HG03432 (cell line): ENCODE measurements at regions not wholly inside any gene's neighbourhood (a gene's known extent, or its start where the extent isn't known, plus 50 kb on each side); places are given as distances from the start of the nearest gene placed in this dataset.
A peak's percentile ranks its signal among the peaks of the same experiment; 100 is the strongest.

Experiments used
- ATAC-seq: cut with Tn5 transposase; IDR thresholded peaks from one replicate; pipeline ENCODE4 v1.9.1; 2021; ENCODE audit warnings: mild to moderate bottlenecking, moderate library complexity; ENCODE audit not compliant: unreplicated experiment

DNA sequence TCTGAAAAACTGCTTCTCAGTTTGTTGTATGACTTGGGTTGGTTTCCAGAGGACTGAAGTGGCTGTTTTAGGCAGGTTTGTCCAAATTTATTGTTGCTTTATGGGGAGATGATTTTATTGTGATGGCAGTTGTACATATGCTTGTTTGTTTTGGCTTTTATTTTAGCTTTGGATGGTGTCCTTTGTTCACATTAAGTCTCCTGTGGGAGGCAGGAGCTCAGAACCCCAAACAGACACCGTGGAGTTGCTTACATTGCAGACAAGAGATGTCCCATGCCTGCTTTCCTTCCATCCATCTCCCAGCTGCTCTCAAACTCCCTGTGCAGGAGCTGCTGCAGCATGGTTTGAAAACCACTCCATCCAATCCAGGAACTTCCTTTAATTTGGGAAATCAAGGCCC lies 414.7 kb downstream of the LPIN1 start:
- ATAC-seq, result no peak

DNA sequence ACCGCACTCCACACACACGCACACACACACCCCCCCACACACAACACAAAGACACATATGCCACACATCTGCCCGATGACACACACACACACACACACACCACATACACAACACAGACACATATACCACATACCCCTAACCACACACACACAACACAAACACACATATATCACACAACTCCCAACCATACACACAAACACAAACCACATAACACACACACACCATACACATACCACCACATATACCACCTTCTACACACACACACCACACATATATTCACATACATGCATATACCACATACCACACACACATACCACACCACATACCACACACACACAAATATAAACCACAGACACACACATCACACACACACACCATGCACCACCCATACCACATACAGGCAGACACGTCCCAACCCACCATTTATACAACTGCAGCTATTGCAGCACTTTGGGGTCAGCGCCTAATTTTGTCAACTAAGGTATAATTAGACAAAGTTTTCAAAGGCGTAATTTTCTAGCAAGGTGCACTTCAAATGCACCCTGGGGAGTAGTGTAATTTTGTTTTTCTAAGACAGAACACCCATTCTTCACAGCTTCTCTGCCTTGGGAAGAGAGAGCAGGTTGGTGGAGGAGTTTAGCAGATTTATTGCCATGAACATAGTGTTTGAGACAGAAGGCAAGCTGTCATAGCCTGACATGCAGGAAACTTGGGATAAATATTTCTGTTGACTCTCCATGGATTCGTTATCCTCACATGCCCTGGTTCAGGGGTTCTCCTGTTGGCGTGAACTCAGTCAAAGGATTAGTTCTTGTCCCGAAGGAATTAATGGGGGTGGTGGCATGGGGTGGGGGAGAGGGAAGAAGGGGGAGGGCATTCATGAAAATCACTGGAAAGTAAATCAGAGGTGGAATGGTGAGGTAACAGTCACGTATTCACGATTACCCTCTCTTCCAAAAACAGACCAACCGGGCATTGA lies 416.1 kb downstream of the LPIN1 start:
- ATAC-seq, result no peak

DNA sequence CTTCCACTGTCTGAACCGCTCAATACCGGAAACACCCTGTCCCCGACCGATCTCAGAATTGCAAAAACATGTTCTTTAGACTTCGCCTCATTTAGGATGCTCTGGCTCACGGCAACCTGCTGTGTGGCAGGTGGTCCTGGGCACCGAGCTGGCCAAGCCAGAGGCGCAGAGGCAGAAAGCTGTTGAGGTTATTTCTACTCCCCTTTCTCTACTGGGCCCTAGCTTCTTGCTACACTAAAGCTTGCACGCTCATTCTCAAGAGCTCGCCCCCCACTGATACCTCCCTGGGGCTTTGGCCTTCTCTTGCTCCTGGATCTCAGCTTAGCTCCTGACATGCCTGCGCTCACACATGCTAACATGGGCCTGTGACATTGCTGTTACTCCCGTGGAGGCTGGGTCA lies 417.4 kb downstream of the LPIN1 start:
- ATAC-seq, result no peak

- no peak for ATAC-seq
Observed at GRCh38 chr2:12164689-12165088, 418.3 kb downstream of the LPIN1 start.

- no peak for ATAC-seq
Observed at GRCh38 chr2:12167525-12168317, 421.3 kb downstream of the LPIN1 start.

DNA sequence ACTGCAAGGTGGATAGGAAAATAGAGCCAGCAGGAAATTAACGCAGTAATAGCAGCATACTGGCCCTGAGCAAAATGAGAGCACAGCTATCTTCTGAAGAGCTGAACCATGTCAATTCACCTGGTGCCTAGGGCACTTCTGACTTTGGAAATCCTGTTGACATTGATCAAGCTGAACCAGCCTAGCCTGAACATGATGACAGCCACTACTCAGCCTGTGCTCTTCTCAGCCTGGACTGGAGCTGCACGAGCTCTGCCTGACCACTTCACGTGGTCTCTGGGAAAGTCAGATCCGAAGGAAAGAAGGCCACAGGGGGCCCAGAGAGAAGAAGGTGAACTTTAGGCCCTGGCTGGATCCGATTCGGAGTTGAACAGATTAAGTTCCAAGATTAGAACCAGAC lies 421.9 kb downstream of the LPIN1 start:
- no peak for ATAC-seq

GRCh38 chr2:12168791-12169388 lies 422.5 kb downstream of the LPIN1 start:
- peak; percentile 61 for ATAC-seq

- ATAC-seq, result no peak
Observed at GRCh38 chr2:12169721-12170120, 423.3 kb downstream of the LPIN1 start.

DNA sequence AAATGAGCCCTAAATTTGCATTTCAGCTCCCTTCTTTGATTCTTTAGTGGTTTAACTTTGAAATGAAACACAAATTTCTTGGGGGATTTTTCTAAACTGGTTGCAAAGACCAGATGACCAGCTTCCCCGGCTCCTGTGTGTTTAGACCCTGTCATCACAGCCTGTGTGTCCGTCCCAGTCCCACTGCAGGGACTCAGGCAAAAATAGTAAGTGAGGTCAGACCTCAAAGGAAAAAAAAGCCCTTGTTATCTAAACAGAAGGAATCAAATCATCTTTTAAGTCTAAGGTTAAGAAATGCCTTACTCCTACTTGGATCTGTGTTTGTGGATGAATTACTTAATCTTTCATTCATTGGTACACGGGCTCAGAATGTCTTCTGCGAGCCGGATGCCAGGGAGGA lies 423.7 kb downstream of the LPIN1 start:
- no peak for ATAC-seq

DNA sequence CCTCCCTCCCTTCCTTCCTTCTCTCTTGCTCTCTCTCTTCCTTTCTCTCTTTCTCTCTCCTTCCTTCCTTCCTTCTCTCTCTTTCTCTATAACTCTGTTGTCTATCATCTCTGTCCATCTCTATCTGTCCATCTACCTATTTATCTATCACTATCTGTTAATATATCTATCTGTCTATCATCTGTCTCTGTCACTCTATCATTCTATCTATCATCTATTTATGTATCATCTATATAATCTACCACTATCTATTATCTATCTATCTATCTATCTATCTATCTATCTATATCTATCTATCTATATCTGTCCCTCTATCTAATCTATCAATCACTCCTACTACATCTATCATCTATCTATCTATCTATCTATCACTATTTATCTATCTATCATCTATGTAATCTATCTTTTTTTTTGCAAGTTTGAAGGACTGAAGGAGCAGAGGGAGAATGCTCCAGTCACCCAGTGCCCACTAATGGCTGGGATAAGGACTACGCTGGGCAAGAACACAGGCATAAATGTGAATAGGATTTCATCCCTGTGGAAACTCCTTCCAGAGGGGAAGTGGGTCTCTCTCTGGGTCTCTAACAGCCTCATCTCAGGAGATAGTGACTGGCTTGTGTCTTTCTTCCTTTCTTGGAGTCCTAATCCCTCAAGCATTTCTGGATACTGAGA lies 427.0 kb downstream of the LPIN1 start:
- no peak for ATAC-seq

DNA sequence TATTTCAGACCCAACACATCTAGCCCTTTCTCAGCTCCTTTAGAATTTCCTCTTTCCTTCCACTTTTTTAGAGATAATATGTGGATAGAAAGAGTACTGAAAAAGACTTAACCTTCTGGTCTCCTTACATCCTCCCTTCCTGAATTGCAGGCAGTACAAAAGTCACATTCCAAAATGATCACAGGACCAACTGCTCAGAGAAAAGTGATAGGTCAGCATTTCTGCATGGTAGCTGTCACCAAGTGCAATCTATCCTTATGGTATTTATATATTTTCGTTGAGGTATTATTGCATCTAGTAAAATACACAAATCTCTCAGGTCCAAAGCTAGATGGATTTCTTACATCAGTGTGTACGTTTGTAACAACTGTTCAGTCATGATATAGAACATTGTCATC lies 427.5 kb downstream of the LPIN1 start:
- ATAC-seq, result no peak

DNA sequence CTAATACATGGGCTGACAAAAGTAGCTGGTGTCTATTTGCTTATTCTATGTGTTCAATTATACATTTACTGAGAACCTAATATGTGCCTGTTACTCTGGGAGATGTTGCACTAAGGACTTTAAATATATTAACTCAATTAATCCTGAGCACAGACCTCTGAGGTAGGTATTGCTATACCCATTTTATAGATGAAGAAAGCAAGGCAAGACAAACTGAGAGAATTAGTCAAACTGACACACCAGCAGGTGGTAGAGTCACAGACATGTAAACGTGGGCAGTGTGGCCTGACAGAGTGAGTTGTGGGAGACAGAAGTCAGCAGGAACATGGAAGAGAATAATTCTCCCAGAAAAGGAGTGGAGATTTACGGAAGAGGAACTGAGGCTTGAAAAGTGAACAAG lies 428.9 kb downstream of the LPIN1 start:
- no peak for ATAC-seq

- ATAC-seq, result peak; percentile 91
Observed at GRCh38 chr2:12176623-12177454, 430.4 kb downstream of the LPIN1 start.

GRCh38 chr2:12177455-12178288 lies 431.2 kb downstream of the LPIN1 start:
- ATAC-seq, result peak; percentile 83

- ATAC-seq, result no peak
Observed at GRCh38 chr2:12178289-12179080, 432.1 kb downstream of the LPIN1 start.

DNA sequence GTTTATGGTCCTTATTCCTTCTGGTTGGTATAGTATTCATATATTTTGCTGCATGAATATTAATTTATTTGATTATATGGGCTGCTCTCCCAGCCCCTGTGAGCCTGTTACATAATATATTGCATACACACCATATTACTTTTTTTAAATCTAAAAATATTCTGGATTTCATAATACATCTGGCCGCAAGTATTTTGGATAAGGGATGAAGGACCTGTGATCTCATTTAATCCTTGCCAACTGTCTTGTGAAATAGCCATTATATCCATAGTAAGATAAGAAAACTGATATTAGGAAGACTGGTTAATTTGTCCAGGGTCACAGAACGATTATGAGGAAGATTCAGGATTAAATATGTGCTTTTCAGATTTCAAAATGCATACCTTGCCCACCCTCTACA lies 433.6 kb downstream of the LPIN1 start:
- no peak for ATAC-seq

GRCh38 chr2:12183032-12183645 lies 436.7 kb downstream of the LPIN1 start:
- ATAC-seq, result no peak

DNA sequence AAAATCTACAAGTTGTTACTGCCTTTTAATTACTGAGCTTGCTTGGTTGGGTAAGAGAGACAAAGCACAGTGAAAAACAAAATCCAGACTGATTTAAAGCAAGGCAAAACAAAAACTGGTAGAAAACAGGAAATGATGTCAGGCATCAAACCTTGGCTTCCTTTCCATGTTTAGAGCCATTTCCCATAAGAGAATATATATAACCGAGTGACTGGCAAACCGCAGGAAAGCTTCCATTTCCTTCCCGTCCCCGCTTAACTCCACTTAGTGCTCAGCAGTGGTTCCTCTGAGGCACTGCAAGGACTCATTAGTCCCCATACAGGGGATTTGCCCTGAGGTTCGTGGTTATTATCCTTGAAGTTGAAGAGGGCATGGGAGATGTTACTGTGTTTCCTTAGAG lies 446.3 kb downstream of the LPIN1 start:
- no peak for ATAC-seq
